IPS-18a (cell line): ENCODE measurements at regions not wholly inside any gene's neighbourhood (a gene's known extent, or its start where the extent isn't known, plus 50 kb on each side); places are given as distances from the start of the nearest gene placed in this dataset.

ENCODE experiments used
- H3K27ac ChIP-seq: one replicate; pipeline ENCODE4 v1.5.1; 2013; ENCODE audit warnings: low read length
- H3K27me3 ChIP-seq: one replicate; pipeline ENCODE4 v1.6.1; 2013; ENCODE audit warnings: mild to moderate bottlenecking, low read length; ENCODE audit not compliant: control insufficient read depth, insufficient read depth
- H3K36me3 ChIP-seq: one replicate; pipeline ENCODE4 v1.6.1; 2013; ENCODE audit warnings: low read depth, low read length; ENCODE audit not compliant: control insufficient read depth
- H3K4me1 ChIP-seq: one replicate; pipeline ENCODE4 v1.6.1; 2013; ENCODE audit warnings: low read depth, low read length; ENCODE audit not compliant: control insufficient read depth
- H3K4me3 ChIP-seq: one replicate; pipeline ENCODE4 v1.5.1; 2013; ENCODE audit warnings: low read length
- H3K9ac ChIP-seq: one replicate; pipeline ENCODE4 v1.6.1; 2013; ENCODE audit warnings: mild to moderate bottlenecking, low read length, moderate library complexity
- H3K9me3 ChIP-seq: one replicate; pipeline ENCODE4 v1.6.1; 2013; ENCODE audit warnings: low read depth, low read length; ENCODE audit not compliant: control insufficient read depth

DNA sequence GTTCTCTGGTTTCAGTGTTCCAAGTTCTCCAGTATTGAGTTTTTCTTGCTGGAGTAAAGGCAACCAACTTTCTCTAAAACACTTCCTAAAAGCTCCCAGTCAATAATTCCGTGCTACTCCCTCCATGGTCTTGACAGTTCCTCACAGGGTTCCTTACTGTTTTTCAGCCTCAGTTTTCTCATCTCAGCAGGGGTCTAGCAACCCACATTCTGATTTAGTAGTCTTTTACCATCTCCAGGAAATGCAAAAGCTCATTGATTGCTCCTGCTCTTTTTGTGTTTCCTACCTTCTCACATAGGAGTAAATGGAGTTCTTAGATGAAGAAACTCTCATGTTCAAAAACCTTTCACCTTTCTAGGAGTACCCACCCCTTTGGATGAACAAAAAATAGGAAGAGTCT lies 978.8 kb upstream of the POU3F3 start:
- no peak overlapping the region for H3K9ac ChIP-seq
- H3K9me3 ChIP-seq = no peaks in the 10 kb centered on the region
- no peak overlapping the region for H3K4me3 ChIP-seq
- no peak overlapping the region for H3K27ac ChIP-seq
- H3K4me1 ChIP-seq = peaks cover 25% of the 10 kb centered on the region
- H3K27me3 ChIP-seq = no peaks in the 10 kb centered on the region
- H3K36me3 ChIP-seq = no peaks in the 10 kb centered on the region

DNA sequence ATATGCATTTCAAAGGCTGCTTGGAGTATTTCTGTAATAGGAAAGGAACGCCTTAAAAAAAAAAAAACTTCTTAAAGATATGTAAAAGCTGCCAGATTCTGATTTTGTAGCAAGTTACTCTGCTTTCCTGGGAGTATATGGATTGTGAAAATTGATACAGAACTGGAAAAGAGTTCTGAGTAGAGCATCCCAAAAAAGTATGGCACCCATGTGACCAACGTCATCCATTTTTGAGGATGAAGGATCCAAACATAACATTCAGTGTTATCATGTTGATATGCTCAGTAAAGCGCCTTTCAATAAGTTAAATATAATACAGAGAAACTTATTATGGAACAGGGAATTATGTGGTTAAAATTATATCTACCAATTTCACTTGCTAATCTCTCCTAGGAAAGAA lies 978.4 kb upstream of the POU3F3 start:
- Histone ChIP-seq H3K27ac (no peak overlapping the region), H3K27me3 (no peaks in the 10 kb centered on the region), H3K9ac (no peak overlapping the region), H3K4me3 (no peak overlapping the region), H3K4me1 (peaks cover 25% of the 10 kb centered on the region), H3K9me3 (no peaks in the 10 kb centered on the region), H3K36me3 (no peaks in the 10 kb centered on the region)

DNA sequence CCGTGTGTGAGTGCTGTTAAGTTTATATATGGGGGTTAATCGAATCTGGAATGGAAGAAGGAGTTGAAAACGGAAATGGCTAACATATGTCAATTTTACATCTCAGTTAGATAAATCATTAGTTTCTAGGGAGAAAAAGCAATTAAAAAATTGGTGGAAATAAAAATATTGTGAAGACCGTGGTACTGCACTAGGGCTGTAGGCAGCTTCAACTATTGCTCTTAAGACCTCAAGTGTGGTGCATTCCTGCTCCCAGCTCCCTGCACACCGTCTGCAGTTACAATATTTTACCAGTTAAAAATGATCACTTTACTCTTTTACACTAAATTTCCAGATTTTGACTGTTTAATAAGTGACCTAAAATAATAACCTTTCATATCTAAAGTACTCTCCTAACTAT lies 977.3 kb upstream of the POU3F3 start:
- H3K36me3 ChIP-seq = no peaks in the 10 kb centered on the region
- H3K9ac ChIP-seq = no peak overlapping the region
- no peaks in the 10 kb centered on the region for H3K27me3 ChIP-seq
- H3K4me3 ChIP-seq = no peak overlapping the region
- H3K9me3 ChIP-seq = no peaks in the 10 kb centered on the region
- no peak overlapping the region for H3K27ac ChIP-seq
- H3K4me1 ChIP-seq = peaks cover 25% of the 10 kb centered on the region

- no peak overlapping the region for H3K9ac ChIP-seq
- H3K4me3 ChIP-seq = no peak overlapping the region
- H3K36me3 ChIP-seq = no peaks in the 10 kb centered on the region
- no peak overlapping the region for H3K27ac ChIP-seq
- peaks cover 18% of the 10 kb centered on the region for H3K4me1 ChIP-seq
- H3K27me3 ChIP-seq = no peaks in the 10 kb centered on the region
- H3K9me3 ChIP-seq = no peaks in the 10 kb centered on the region
These were observed 974.8 kb upstream of the POU3F3 start for GRCh38 chr2:103879101-103879500.

DNA sequence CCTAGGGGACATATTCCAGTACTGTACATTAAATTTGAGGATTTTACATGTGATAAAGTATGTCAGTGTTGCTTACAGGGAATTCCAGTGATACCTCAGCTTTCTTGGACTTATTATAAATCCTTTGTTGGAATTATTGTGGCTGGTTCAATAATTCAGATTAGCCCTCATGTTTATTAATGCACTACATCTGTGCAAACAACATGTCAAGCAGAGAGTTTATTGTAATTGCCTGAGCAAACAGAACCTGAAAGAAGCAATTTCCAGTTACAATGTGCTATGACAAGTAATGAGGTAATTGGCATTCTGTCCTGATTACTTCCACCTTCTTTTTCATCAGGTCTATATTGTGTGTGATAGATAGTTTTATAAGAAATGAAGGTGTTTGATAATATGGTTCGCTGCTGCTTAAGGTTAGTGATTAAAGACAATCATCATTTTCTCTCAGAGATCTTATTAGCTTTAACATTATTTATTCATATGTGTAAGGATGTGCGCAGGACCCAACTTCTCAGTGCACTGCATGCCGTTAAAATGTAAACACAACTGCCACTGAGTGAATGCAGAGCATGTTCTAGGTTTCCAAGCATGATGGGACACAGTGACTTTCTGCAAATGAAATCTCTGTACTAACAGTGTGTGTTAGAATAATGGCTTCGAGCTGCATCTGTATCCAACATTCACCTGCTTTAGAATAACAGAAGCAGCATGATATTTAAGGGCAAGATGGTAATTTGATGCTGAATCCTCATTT lies 973.7 kb upstream of the POU3F3 start:
- Histone ChIP-seq H3K9me3 (no peaks in the 10 kb centered on the region), H3K36me3 (no peaks in the 10 kb centered on the region), H3K27me3 (no peaks in the 10 kb centered on the region), H3K4me3 (no peak overlapping the region), H3K4me1 (peaks cover 7% of the 10 kb centered on the region), H3K9ac (no peak overlapping the region), H3K27ac (no peak overlapping the region)

DNA sequence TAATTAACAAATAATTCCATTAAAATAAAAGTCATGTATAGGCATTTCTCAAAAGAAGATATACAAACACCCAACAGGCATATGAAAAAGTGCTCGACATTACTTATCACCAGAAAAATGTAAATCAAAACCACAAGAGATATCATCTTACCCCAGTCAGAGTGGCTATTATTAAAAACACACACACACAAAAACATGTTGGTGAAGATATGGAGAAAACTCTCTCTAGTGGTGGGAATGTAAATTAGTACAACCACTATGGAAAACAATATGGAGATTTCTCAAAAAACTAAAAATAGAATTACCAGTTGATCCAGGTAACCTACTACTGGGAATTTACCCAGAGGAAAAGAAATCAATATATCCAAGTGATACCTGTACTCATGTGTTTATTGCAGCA lies 966.3 kb upstream of the POU3F3 start:
- Histone ChIP-seq H3K9me3 (no peaks in the 10 kb centered on the region), H3K27me3 (no peaks in the 10 kb centered on the region), H3K36me3 (no peaks in the 10 kb centered on the region), H3K9ac (no peak overlapping the region), H3K4me1 (no peaks in the 10 kb centered on the region), H3K27ac (no peak overlapping the region), H3K4me3 (no peak overlapping the region)

DNA sequence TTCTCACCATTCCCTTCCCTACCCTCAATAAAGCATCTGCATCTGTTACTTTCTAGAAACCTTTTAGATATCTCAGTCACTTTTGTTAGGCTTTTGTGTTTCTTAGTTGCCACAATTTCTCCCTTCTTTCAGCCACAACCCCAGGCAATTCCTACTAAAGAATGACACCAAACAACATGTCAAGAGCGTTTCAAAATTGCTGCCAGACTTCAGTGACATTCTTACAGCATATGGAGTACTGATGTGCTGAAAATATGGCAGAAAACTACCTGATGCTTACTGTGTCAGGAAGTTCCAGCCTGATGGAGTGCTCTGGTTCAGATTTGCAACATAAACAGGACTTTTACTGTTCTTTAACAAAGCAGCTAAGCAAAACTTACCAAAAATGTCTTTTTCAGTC lies 957.7 kb upstream of the POU3F3 start:
- no peaks in the 10 kb centered on the region for H3K27me3 ChIP-seq
- H3K4me3 ChIP-seq = no peak overlapping the region
- H3K9ac ChIP-seq = no peak overlapping the region
- no peak overlapping the region for H3K27ac ChIP-seq
- H3K4me1 ChIP-seq = no peaks in the 10 kb centered on the region
- H3K9me3 ChIP-seq = no peaks in the 10 kb centered on the region
- H3K36me3 ChIP-seq = no peaks in the 10 kb centered on the region

GRCh38 chr2:103898561-103898960 lies 955.4 kb upstream of the POU3F3 start:
- H3K4me1 ChIP-seq = no peaks in the 10 kb centered on the region
- no peak overlapping the region for H3K27ac ChIP-seq
- H3K9ac ChIP-seq = no peak overlapping the region
- H3K27me3 ChIP-seq = no peaks in the 10 kb centered on the region
- H3K9me3 ChIP-seq = no peaks in the 10 kb centered on the region
- no peak overlapping the region for H3K4me3 ChIP-seq
- H3K36me3 ChIP-seq = no peaks in the 10 kb centered on the region

- Histone ChIP-seq H3K27ac (no peak overlapping the region), H3K4me3 (no peak overlapping the region), H3K4me1 (no peaks in the 10 kb centered on the region), H3K36me3 (no peaks in the 10 kb centered on the region), H3K27me3 (no peaks in the 10 kb centered on the region), H3K9ac (no peak overlapping the region), H3K9me3 (no peaks in the 10 kb centered on the region)
These were observed 951.6 kb upstream of the POU3F3 start for GRCh38 chr2:103902347-103902746.

DNA sequence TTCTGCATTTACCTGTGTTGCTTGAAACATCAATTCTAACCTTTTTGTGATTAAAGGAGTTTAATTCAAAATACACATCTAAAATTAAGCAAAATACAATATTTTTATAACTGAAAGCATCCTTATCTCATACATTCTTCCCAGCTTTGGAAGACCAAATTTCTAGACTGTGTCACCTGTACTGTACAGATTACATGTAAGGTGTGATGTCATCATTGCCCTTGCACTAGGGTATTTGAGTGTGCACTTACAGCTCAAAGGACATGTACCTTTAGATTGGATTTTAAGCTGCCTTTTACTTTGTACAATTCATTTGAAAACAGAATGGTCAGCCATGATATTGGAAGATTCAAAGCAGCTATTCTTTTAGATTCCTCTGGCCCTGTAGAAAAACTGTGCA lies 932.8 kb upstream of the POU3F3 start:
- no peak overlapping the region for H3K27ac ChIP-seq
- H3K4me3 ChIP-seq = no peak overlapping the region
- no peaks in the 10 kb centered on the region for H3K9me3 ChIP-seq
- H3K4me1 ChIP-seq = peaks cover 4% of the 10 kb centered on the region
- H3K36me3 ChIP-seq = no peaks in the 10 kb centered on the region
- H3K27me3 ChIP-seq = no peaks in the 10 kb centered on the region
- H3K9ac ChIP-seq = no peak overlapping the region

- no peak overlapping the region for H3K9ac ChIP-seq
- no peaks in the 10 kb centered on the region for H3K4me1 ChIP-seq
- H3K27ac ChIP-seq = no peak overlapping the region
- H3K9me3 ChIP-seq = peaks cover 11% of the 10 kb centered on the region
- H3K4me3 ChIP-seq = no peak overlapping the region
- no peaks in the 10 kb centered on the region for H3K36me3 ChIP-seq
- H3K27me3 ChIP-seq = no peaks in the 10 kb centered on the region
These were observed 911.7 kb upstream of the POU3F3 start for GRCh38 chr2:103942199-103942598.

DNA sequence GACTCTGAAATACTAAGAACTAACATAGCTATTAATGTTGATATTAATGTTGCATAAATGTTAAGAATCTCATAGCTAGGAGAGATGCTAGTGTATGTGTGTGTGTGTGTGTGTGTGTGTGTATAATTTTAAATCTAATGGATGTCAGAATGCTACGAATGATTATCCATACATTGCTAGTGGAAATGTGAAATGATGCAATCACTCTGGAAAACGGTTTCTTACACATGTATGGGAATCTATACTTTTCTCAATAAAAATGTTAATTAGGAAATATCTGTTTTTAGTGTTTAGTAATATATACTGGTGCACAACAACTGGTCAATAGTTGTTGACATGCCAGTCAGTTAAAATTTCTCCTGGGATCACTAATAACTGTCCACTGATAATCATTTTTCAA lies 908.8 kb upstream of the POU3F3 start:
- Histone ChIP-seq H3K36me3 (no peaks in the 10 kb centered on the region), H3K9ac (no peak overlapping the region), H3K27ac (no peak overlapping the region), H3K9me3 (peaks cover 11% of the 10 kb centered on the region), H3K27me3 (no peaks in the 10 kb centered on the region), H3K4me3 (no peak overlapping the region), H3K4me1 (no peaks in the 10 kb centered on the region)
